Smooth muscle cell (in vitro differentiated cells): ENCODE measurements at regions not wholly inside any gene's neighbourhood (a gene's known extent, or its start where the extent isn't known, plus 50 kb on each side); places are given as distances from the start of the nearest gene placed in this dataset.

Source experiments
- DNase-seq: peaks from one replicate; lab custom pipeline; 2025; ENCODE audit not compliant: unreplicated experiment; lab: John Stamatoyannopoulos, UW
- H2AFZ ChIP-seq: fragments of 200-600 bp; sonication (generic); 2 replicates; pipeline ENCODE4 v1.6.0; 2016; ENCODE audit warnings: antibody characterized with exemption, low read depth, mild to moderate bottlenecking
- H3F3A ChIP-seq: fragments of 200-600 bp; sonication (generic); 2 replicates; pipeline ENCODE4 v1.6.0; 2017; ENCODE audit warnings: antibody characterized with exemption, low read depth
- H3K27ac ChIP-seq: fragments of 200-600 bp; sonication (generic); 2 replicates; pipeline ENCODE4 v1.5.1; 2016; ENCODE audit warnings: low read depth, mild to moderate bottlenecking
- H3K27me3 ChIP-seq: fragments of 200-600 bp; sonication (generic); 2 replicates; pipeline ENCODE4 v1.6.1; 2016; ENCODE audit warnings: low read depth, mild to moderate bottlenecking
- H3K36me3 ChIP-seq: fragments of 200-600 bp; sonication (generic); 2 replicates; pipeline ENCODE4 v1.5.1; 2016; ENCODE audit warnings: low read depth
- H3K4me1 ChIP-seq: fragments of 200-600 bp; sonication (generic); 2 replicates; pipeline ENCODE4 v1.5.1; 2016; ENCODE audit warnings: low read depth
- H3K4me2 ChIP-seq: fragments of 200-600 bp; sonication (generic); 2 replicates; pipeline ENCODE4 v1.6.0; 2016; ENCODE audit warnings: mild to moderate bottlenecking
- H3K4me3 ChIP-seq: fragments of 200-600 bp; sonication (generic); 2 replicates; pipeline ENCODE4 v1.5.1; 2016; ENCODE audit warnings: mild to moderate bottlenecking
- H3K79me2 ChIP-seq: fragments of 200-600 bp; sonication (generic); 2 replicates; pipeline ENCODE4 v1.6.0; 2016; ENCODE audit warnings: low read depth, mild to moderate bottlenecking
- H3K9ac ChIP-seq: fragments of 200-600 bp; sonication (generic); 2 replicates; pipeline ENCODE4 v1.6.0; 2016; ENCODE audit warnings: low read depth
- H3K9me3 ChIP-seq: fragments of 200-600 bp; sonication (generic); replicated peaks from 2 replicates; pipeline ENCODE4 v1.5.1; 2016; ENCODE audit warnings: low read depth
- H4K20me1 ChIP-seq: fragments of 200-600 bp; sonication (generic); 2 replicates; pipeline ENCODE4 v1.6.0; 2016; ENCODE audit warnings: low read depth
- CTCF ChIP-seq: fragments of 200-600 bp; sonication (generic); IDR thresholded peaks from 2 replicates; pipeline ENCODE4 v1.5.1; 2017; ENCODE audit warnings: borderline replicate concordance, mild to moderate bottlenecking, antibody characterized with exemption; ENCODE audit not compliant: insufficient read depth, poor library complexity, severe bottlenecking
- WGBS: methylation state at CpG from one replicate; pipeline ENCODE4 v1.1.7; 2016; ENCODE audit warnings: low lambda C conversion rate; 5-methylcytosine and 5-hydroxymethylcytosine counted together

DNA sequence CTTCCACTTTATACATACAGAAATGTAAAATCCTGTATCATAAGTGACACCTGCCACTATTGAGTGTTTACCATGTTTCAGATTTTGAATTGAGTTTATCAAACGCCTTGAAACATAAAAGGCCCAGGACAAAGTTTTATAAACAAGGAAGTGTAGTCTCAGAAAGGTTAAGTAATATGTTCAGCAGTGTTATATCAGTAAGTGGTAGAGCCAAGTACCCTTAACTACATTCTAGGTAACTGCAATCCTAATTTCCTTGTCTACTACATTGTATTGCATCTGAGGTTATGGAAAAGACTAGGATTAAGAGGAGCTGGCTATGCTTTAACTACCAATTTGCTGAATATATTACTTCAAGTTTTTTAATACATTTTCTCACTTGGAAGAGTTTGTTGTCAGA, 641.6 kb downstream of the LRRC70 start:
- Histone ChIP-seq H3K4me1 (no peaks in the 10 kb centered on the region), H2AFZ (no peak overlapping the region), H3K27me3 (no peaks in the 10 kb centered on the region), H3K27ac (no peak overlapping the region), H3K4me3 (no peak overlapping the region), H3K36me3 (no peaks in the 10 kb centered on the region), H3F3A (no peaks in the 10 kb centered on the region), H3K9me3 (no peaks in the 10 kb centered on the region), H4K20me1 (no peaks in the 10 kb centered on the region), H3K9ac (no peak overlapping the region), H3K79me2 (no peaks in the 10 kb centered on the region), H3K4me2 (no peak overlapping the region)
- no peak for DNase-seq
- no peak for TF ChIP-seq CTCF
- 82% methylated on average over 1 of the region's 1 CpG for WGBS

DNA sequence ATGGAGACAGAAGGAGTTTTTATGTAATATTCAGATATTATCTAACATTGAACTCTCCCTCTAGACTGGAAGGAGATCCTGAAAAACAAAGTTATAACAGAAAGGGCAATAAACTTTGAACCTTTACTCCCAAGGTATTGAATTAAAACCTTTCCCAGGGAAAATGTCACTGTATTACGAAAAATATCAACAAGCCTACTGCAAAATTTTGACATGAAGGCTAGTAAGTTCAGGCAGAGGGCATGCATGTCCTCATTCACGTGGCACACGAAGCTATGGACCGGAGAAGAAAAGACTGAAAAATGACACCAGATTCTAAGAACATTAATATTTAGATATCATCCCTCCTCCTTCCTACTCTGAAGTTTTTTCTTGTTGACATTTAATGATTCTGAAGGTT, 638.8 kb downstream of the LRRC70 start:
- Histone ChIP-seq H3K27me3 (no peaks in the 10 kb centered on the region), H3K4me2 (no peak overlapping the region), H3K4me3 (no peak overlapping the region), H2AFZ (no peak overlapping the region), H3K36me3 (no peaks in the 10 kb centered on the region), H3F3A (no peaks in the 10 kb centered on the region), H3K79me2 (no peaks in the 10 kb centered on the region), H3K9me3 (no peaks in the 10 kb centered on the region), H3K9ac (no peak overlapping the region), H4K20me1 (no peaks in the 10 kb centered on the region), H3K27ac (no peak overlapping the region), H3K4me1 (no peaks in the 10 kb centered on the region)
- WGBS, result 90% methylated on average over 4 of the region's 4 CpGs
- TF ChIP-seq CTCF, result no peak
- no peak for DNase-seq

DNA sequence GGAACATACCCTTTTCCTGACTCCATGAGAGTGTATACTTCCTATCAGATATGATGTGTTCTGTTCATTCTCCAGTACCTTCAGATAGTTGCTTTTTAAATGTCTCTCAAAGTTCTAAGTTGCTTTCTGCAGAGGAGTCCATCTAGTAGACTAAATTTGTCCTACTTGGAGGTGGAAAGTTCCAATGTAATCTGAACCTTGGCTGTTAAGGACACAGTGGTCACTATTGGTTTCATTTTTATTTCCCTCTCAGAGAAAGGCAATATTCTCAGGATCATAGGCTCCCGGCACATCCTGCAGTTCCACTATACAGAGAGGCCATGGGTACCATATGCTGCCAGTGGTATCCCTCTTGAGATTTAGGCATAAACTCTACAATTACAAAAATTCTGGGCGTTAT, 634.6 kb downstream of the LRRC70 start:
- no peaks in the 10 kb centered on the region for H3F3A ChIP-seq
- H3K4me2 ChIP-seq, result no peak overlapping the region
- DNase-seq, result no peak
- 95% methylated on average over 2 of the region's 2 CpGs for WGBS
- no peak overlapping the region for H3K27ac ChIP-seq
- no peak overlapping the region for H2AFZ ChIP-seq
- H3K4me3 ChIP-seq, result no peak overlapping the region
- no peaks in the 10 kb centered on the region for H3K27me3 ChIP-seq
- H3K4me1 ChIP-seq, result no peaks in the 10 kb centered on the region
- H3K9ac ChIP-seq, result no peak overlapping the region
- H3K79me2 ChIP-seq, result no peaks in the 10 kb centered on the region
- no peak for TF ChIP-seq CTCF
- no peaks in the 10 kb centered on the region for H3K36me3 ChIP-seq
- H3K9me3 ChIP-seq, result no peaks in the 10 kb centered on the region
- H4K20me1 ChIP-seq, result no peaks in the 10 kb centered on the region

DNA sequence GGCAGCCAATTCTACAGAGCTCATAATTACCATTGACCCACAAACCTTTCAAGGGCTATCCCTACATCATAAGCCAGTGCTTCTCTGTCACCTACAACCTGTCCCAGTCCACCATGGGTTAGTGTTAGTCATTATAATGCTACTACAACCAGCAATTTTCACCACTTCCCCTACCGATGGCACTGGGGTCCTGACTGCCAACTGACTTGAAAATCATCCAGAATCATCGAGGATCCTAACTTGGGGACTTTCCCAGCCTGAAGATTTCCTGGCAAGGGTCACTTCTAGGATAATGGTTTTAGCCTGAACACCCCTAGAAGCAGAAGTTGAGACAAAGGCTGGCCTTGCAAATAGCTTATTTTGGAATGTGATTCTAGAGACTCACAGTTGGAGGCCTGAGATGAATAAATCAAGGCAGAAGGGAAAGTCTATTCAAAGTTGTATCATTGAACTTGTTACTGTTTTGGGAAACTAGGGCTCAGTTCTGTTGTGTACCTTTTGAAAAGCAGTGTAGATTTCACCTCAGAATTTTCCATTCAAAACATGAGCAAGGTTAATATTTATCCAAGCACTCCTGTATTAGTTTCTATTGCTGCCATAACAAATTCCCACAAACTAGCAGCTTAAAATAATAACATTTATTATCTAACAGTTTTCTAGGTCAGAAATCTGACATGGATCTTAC, 633.0 kb downstream of the LRRC70 start:
- WGBS, result 88% methylated on average over 2 of the region's 2 CpGs
- Histone ChIP-seq H3K9me3 (no peaks in the 10 kb centered on the region), H3K27ac (no peak overlapping the region), H3K4me2 (no peak overlapping the region), H4K20me1 (no peaks in the 10 kb centered on the region), H3K4me1 (no peaks in the 10 kb centered on the region), H3F3A (no peaks in the 10 kb centered on the region), H3K9ac (no peak overlapping the region), H3K36me3 (no peaks in the 10 kb centered on the region), H3K79me2 (no peaks in the 10 kb centered on the region), H2AFZ (no peak overlapping the region), H3K27me3 (no peaks in the 10 kb centered on the region), H3K4me3 (no peak overlapping the region)
- TF ChIP-seq CTCF, result no peak
- DNase-seq, result no peak
